Parathyroid adenoma (tissue), 2 donors: ENCODE measurements at regions not wholly inside any gene's neighbourhood (a gene's known extent, or its start where the extent isn't known, plus 50 kb on each side); places are given as distances from the start of the nearest gene placed in this dataset.

Experiments used
- H2AFZ ChIP-seq: fragments of 300-600 bp; sonication (generic); one replicate; pipeline ENCODE4 v1.7.0; 2017; ENCODE audit warnings: antibody characterized with exemption, mild to moderate bottlenecking
- H3K27ac ChIP-seq: fragments of 300-600 bp; sonication (generic); one replicate; pipeline ENCODE4 v1.7.0; 2017
- H3K27me3 ChIP-seq: fragments of 300-600 bp; sonication (generic); one replicate; pipeline ENCODE4 v1.7.0; 2017; ENCODE audit warnings: low read length; ENCODE audit not compliant: control insufficient read depth, insufficient read depth
- H3K36me3 ChIP-seq: fragments of 300-600 bp; sonication (generic); one replicate; pipeline ENCODE4 v1.7.0; 2017; ENCODE audit warnings: low read length; ENCODE audit not compliant: control insufficient read depth, insufficient read depth
- H3K4me1 ChIP-seq: fragments of 300-600 bp; sonication (generic); one replicate; pipeline ENCODE4 v1.7.0; 2017; ENCODE audit warnings: control low read depth
- H3K4me2 ChIP-seq: fragments of 300-600 bp; sonication (generic); one replicate; pipeline ENCODE4 v1.7.0; 2017; ENCODE audit warnings: low read length
- H3K4me3 ChIP-seq: fragments of 300-600 bp; sonication (generic); one replicate; pipeline ENCODE4 v1.7.0; 2017; ENCODE audit warnings: low read depth, low read length
- H3K79me2 ChIP-seq: fragments of 300-600 bp; sonication (generic); one replicate; pipeline ENCODE4 v1.7.0; 2017; ENCODE audit warnings: control low read depth
- H3K9ac ChIP-seq: fragments of 300-600 bp; sonication (generic); one replicate; pipeline ENCODE4 v1.7.0; 2017; ENCODE audit warnings: mild to moderate bottlenecking
- H3K9me3 ChIP-seq: fragments of 300-600 bp; sonication (generic); one replicate; pipeline ENCODE4 v1.7.0; 2017; ENCODE audit warnings: low read length; ENCODE audit not compliant: control insufficient read depth
- CTCF ChIP-seq: fragments of 300-600 bp; sonication (generic); IDR thresholded peaks from one replicate; pipeline ENCODE4 v1.7.0; 2017; ENCODE audit warnings: antibody characterized with exemption, mild to moderate bottlenecking
- donor health status: primary hyperparathyroidism.

GRCh38 chr12:97229004-97229403 is 233.6 kb upstream of the RMST start:
- H3K9me3 ChIP-seq = no peaks in the 10 kb centered on the region
- H2AFZ ChIP-seq = no peak overlapping the region
- H3K9ac ChIP-seq = no peak overlapping the region
- H3K79me2 ChIP-seq = no peaks in the 10 kb centered on the region
- no peak overlapping the region for H3K4me2 ChIP-seq
- no peaks in the 10 kb centered on the region for H3K4me1 ChIP-seq
- H3K36me3 ChIP-seq = no peaks in the 10 kb centered on the region
- no peaks in the 10 kb centered on the region for H3K27me3 ChIP-seq
- H3K4me3 ChIP-seq = no peak overlapping the region
- no peak for TF ChIP-seq CTCF
- H3K27ac ChIP-seq = no peak overlapping the region

- no peak overlapping the region for H2AFZ ChIP-seq
- H3K79me2 ChIP-seq = no peaks in the 10 kb centered on the region
- no peak overlapping the region for H3K27ac ChIP-seq
- H3K4me3 ChIP-seq = no peak overlapping the region
- no peaks in the 10 kb centered on the region for H3K4me1 ChIP-seq
- H3K9me3 ChIP-seq = no peaks in the 10 kb centered on the region
- TF ChIP-seq CTCF = no peak
- no peak overlapping the region for H3K9ac ChIP-seq
- H3K27me3 ChIP-seq = no peaks in the 10 kb centered on the region
- H3K36me3 ChIP-seq = no peaks in the 10 kb centered on the region
- no peak overlapping the region for H3K4me2 ChIP-seq
Measured at GRCh38 chr12:97235102-97235501, 227.5 kb upstream of the RMST start.

- Histone ChIP-seq H2AFZ (no peak overlapping the region), H3K4me2 (no peak overlapping the region), H3K36me3 (no peaks in the 10 kb centered on the region), H3K4me3 (no peak overlapping the region), H3K79me2 (no peaks in the 10 kb centered on the region), H3K9me3 (no peaks in the 10 kb centered on the region), H3K27ac (no peak overlapping the region), H3K9ac (no peak overlapping the region), H3K4me1 (no peaks in the 10 kb centered on the region), H3K27me3 (no peaks in the 10 kb centered on the region)
- no peak for TF ChIP-seq CTCF
Measured at GRCh38 chr12:97246368-97246767, 216.2 kb upstream of the RMST start.

- Histone ChIP-seq H3K79me2 (no peaks in the 10 kb centered on the region), H2AFZ (no peak overlapping the region), H3K36me3 (no peaks in the 10 kb centered on the region), H3K4me3 (no peak overlapping the region), H3K27ac (no peak overlapping the region), H3K27me3 (no peaks in the 10 kb centered on the region), H3K9ac (no peak overlapping the region), H3K4me1 (no peaks in the 10 kb centered on the region), H3K4me2 (no peak overlapping the region), H3K9me3 (no peaks in the 10 kb centered on the region)
- no peak for TF ChIP-seq CTCF
Measured at GRCh38 chr12:97250483-97250882, 212.1 kb upstream of the RMST start.

GRCh38 chr12:97257726-97258125 is 204.9 kb upstream of the RMST start:
- no peaks in the 10 kb centered on the region for H3K36me3 ChIP-seq
- H3K9me3 ChIP-seq = no peaks in the 10 kb centered on the region
- no peaks in the 10 kb centered on the region for H3K79me2 ChIP-seq
- no peak for TF ChIP-seq CTCF
- no peak overlapping the region for H3K4me2 ChIP-seq
- no peaks in the 10 kb centered on the region for H3K4me1 ChIP-seq
- H3K4me3 ChIP-seq = no peak overlapping the region
- H2AFZ ChIP-seq = no peak overlapping the region
- no peaks in the 10 kb centered on the region for H3K27me3 ChIP-seq
- H3K9ac ChIP-seq = no peak overlapping the region
- no peak overlapping the region for H3K27ac ChIP-seq
